Upper lobe of left lung (tissue), 6 donors: ENCODE measurements at regions not wholly inside any gene's neighbourhood (a gene's known extent, or its start where the extent isn't known, plus 50 kb on each side); places are given as distances from the start of the nearest gene placed in this dataset.
A peak's percentile ranks its signal among the peaks of the same experiment; 100 is the strongest.

ENCODE experiments used
- ATAC-seq, 2 donors: fragments of 200-7000 bp; cut with Tn5 transposase; one replicate each; pipeline ENCODE4 v1.9.1; 2022; ENCODE audit warnings: mild to moderate bottlenecking in 2 of 2, moderate library complexity in 2 of 2; ENCODE audit not compliant: low FRiP score in 2 of 2
- DNase-seq, 2 donors: peaks; one replicate each; pipeline ENCODE4 v3.0.0-alpha.2; 2019 to 2020
- H3K27ac ChIP-seq, 4 donors: fragments of 200-600 bp; sonication (generic); one replicate each; pipeline ENCODE4 v1.5.1; 2016 to 2019
- H3K27me3 ChIP-seq, 4 donors: fragments of 200-600 bp; sonication (generic); one replicate each; pipeline ENCODE4 v1.5.1; 2017 to 2019
- H3K36me3 ChIP-seq, 4 donors: fragments of 200-600 bp; sonication (generic); one replicate each; pipeline ENCODE4 v1.5.1; 2016 to 2019
- H3K4me1 ChIP-seq, 4 donors: fragments of 200-600 bp; sonication (generic); one replicate each; pipeline ENCODE4 v1.5.1; 2018 to 2019
- H3K4me3 ChIP-seq, 4 donors: fragments of 200-600 bp; sonication (generic); one replicate each; pipeline ENCODE4 v1.5.1; 2017 to 2019; ENCODE audit warnings: mild to moderate bottlenecking in 2 of 4, moderate library complexity in 1 of 4
- H3K9me3 ChIP-seq, 4 donors: fragments of 200-600 bp; sonication (generic); one replicate each; pipeline ENCODE4 v1.5.1; 2018 to 2019
- EP300 ChIP-seq, 4 donors: sonication (generic); formaldehyde crosslinking; IDR thresholded peaks; one replicate each; pipeline ENCODE4 v1.5.1; 2017; ENCODE audit warnings: antibody characterized with exemption in 4 of 4, control low read depth in 2 of 4
- POLR2A ChIP-seq, 4 donors: fragments of 450-650 bp; IDR thresholded peaks; one replicate each; pipeline ENCODE4 v1.5.1; 2016 to 2017; ENCODE audit warnings: antibody characterized with exemption in 4 of 4, mild to moderate bottlenecking in 2 of 4
- POLR2AphosphoS5 ChIP-seq, 2 donors: sonication (generic); formaldehyde crosslinking; IDR thresholded peaks; one replicate each; pipeline ENCODE4 v1.5.1; 2017; ENCODE audit warnings: antibody characterized with exemption in 2 of 2
- WGBS, 2 donors: methylation state at CpG; one replicate each; pipeline ENCODE4 v1.1.5; 2017 to 2018; 5-methylcytosine and 5-hydroxymethylcytosine counted together
- TF ChIP-seq, protein P1 (sequence below), 6 experiments: fragments of 450-650 bp in 4 of 6; fragments of 200-600 bp in 2 of 6; sonication (generic) in 2 of 6; IDR thresholded peaks; one replicate each; pipeline ENCODE4 v1.5.1; 2016 to 2019; ENCODE audit warnings: antibody characterized with exemption in 6 of 6
- donor health status: DM: no; HTN: no; CAD: no; lungs with moderate emphysema.
- donor health status: DM: no; HTN: yes; CAD: no; lungs with severe emphysema.

- ATAC-seq (no peak), DNase-seq (no peak)
- H3K27me3 ChIP-seq, result no peaks in the 10 kb centered on the region
- peaks cover 0 to 7% (median 3%) of the 10 kb centered on the region in 4 donors for H3K4me1 ChIP-seq
- H3K9me3 ChIP-seq, result no peaks in the 10 kb centered on the region
- H3K4me3 ChIP-seq, result no peak overlapping the region
- WGBS, 2 donors, result 97 to 100% methylated on average over 4 to 5 of the region's 5 CpGs
- H3K27ac ChIP-seq, result no peak overlapping the region
- no peaks in the 10 kb centered on the region for H3K36me3 ChIP-seq
- no peak for TF ChIP-seq POLR2AphosphoS5 (IDR thresholded peaks at IDR 0.05)
- TF ChIP-seq, protein P1, sequence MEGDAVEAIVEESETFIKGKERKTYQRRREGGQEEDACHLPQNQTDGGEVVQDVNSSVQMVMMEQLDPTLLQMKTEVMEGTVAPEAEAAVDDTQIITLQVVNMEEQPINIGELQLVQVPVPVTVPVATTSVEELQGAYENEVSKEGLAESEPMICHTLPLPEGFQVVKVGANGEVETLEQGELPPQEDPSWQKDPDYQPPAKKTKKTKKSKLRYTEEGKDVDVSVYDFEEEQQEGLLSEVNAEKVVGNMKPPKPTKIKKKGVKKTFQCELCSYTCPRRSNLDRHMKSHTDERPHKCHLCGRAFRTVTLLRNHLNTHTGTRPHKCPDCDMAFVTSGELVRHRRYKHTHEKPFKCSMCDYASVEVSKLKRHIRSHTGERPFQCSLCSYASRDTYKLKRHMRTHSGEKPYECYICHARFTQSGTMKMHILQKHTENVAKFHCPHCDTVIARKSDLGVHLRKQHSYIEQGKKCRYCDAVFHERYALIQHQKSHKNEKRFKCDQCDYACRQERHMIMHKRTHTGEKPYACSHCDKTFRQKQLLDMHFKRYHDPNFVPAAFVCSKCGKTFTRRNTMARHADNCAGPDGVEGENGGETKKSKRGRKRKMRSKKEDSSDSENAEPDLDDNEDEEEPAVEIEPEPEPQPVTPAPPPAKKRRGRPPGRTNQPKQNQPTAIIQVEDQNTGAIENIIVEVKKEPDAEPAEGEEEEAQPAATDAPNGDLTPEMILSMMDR (IDR thresholded peaks at IDR 0.05), result no peak
- no peak for TF ChIP-seq POLR2A (IDR thresholded peaks at IDR 0.05)
- TF ChIP-seq EP300 (IDR thresholded peaks at IDR 0.05), result no peak
Observed at GRCh38 chr6:15966000-15966520, 162.8 kb upstream of the MYLIP start.

DNA sequence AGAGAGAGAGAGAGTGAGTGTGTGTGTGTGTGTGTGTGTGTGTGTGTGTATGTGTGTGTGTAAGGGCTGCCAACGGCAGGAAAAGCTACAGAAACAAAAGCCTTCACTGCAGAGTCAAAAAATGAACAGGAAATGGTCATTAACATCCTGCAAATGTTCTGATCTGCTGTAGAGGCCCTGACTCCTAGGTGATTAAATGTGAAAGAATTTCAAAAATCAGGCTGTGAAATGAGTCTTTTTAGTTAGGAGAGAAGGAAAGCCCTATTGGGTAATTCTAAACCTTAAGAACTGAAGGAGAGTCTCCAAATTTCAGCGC lies 166.5 kb upstream of the MYLIP start:
- peak overlapping the region in 1 of 4 donors; percentile 49 for H3K27ac ChIP-seq
- TF ChIP-seq, protein P1 (IDR thresholded peaks at IDR 0.05), result no peak
- TF ChIP-seq EP300 (IDR thresholded peaks at IDR 0.05) (no peak), POLR2A (IDR thresholded peaks at IDR 0.05) (no peak), POLR2AphosphoS5 (IDR thresholded peaks at IDR 0.05) (no peak)
- peaks cover 1 to 9% (median 3%) of the 10 kb centered on the region in 4 donors for H3K4me1 ChIP-seq
- no peak overlapping the region for H3K4me3 ChIP-seq
- 26 to 39% methylated on average over 2 of the region's 2 CpGs for WGBS, 2 donors
- ATAC-seq, result no peak
- H3K36me3 ChIP-seq, result no peaks in the 10 kb centered on the region
- no peak for DNase-seq
- no peaks in the 10 kb centered on the region for H3K27me3 ChIP-seq
- no peaks in the 10 kb centered on the region for H3K9me3 ChIP-seq

GRCh38 chr6:15961635-15962448 lies 167.0 kb upstream of the MYLIP start:
- ATAC-seq (no peak), DNase-seq (no peak)
- Histone ChIP-seq H3K27ac (peak overlapping the region in 1 of 4 donors; percentile 49), H3K9me3 (no peaks in the 10 kb centered on the region), H3K27me3 (no peaks in the 10 kb centered on the region), H3K36me3 (no peaks in the 10 kb centered on the region), H3K4me1 (peaks cover 7 to 15% (median 9%) of the 10 kb centered on the region in 4 donors), H3K4me3 (no peak overlapping the region)
- no peak for TF ChIP-seq EP300 (IDR thresholded peaks at IDR 0.05)
- TF ChIP-seq, protein P1 (IDR thresholded peaks at IDR 0.05), result no peak
- TF ChIP-seq POLR2A (IDR thresholded peaks at IDR 0.05), result no peak
- TF ChIP-seq POLR2AphosphoS5 (IDR thresholded peaks at IDR 0.05), result no peak
- 86 to 93% methylated on average over 3 of the region's 3 CpGs for WGBS, 2 donors

- TF ChIP-seq POLR2AphosphoS5 (IDR thresholded peaks at IDR 0.05), result no peak
- TF ChIP-seq EP300 (IDR thresholded peaks at IDR 0.05), result no peak
- TF ChIP-seq, protein P1 (IDR thresholded peaks at IDR 0.05), result no peak
- no peak for TF ChIP-seq POLR2A (IDR thresholded peaks at IDR 0.05)
- H3K4me1 ChIP-seq, result peaks cover 10 to 23% (median 15%) of the 10 kb centered on the region in 4 donors
- no peaks in the 10 kb centered on the region for H3K9me3 ChIP-seq
- no peak overlapping the region for H3K4me3 ChIP-seq
- no peak overlapping the region for H3K27ac ChIP-seq
- H3K27me3 ChIP-seq, result no peaks in the 10 kb centered on the region
- DNase-seq (no peak), ATAC-seq (peak in 1 of 2 donors; percentile 68)
- H3K36me3 ChIP-seq, result no peaks in the 10 kb centered on the region
- WGBS, 2 donors, result 59 to 65% methylated on average over 7 of the region's 7 CpGs
Observed at GRCh38 chr6:15960740-15961634, 167.9 kb upstream of the MYLIP start.
